SK-N-SH (cell line): ENCODE measurements at regions not wholly inside any gene's neighbourhood (a gene's known extent, or its start where the extent isn't known, plus 50 kb on each side); places are given as distances from the start of the nearest gene placed in this dataset.

Experiments used
- CTCF ChIP-seq: fragments of 200-600 bp; sonication (generic); IDR thresholded peaks from 2 replicates; pipeline ENCODE4 v1.6.1; 2017; ENCODE audit warnings: antibody characterized with exemption, mild to moderate bottlenecking, moderate library complexity
- EP300 ChIP-seq, 2 experiments: IDR thresholded peaks; 2 replicates each; pipeline versions ENCODE4 v1.4.0 to v1.6.1; 2012; ENCODE audit warnings: borderline replicate concordance in 1 of 2, low read depth in 1 of 2, low read length in 1 of 2
- EZH2phosphoT487 ChIP-seq: fragments of 200-600 bp; sonication (generic); IDR thresholded peaks from 2 replicates; pipeline ENCODE4 v1.6.1; 2017; ENCODE audit warnings: low read depth, mixed run types, mild to moderate bottlenecking, antibody characterized with exemption, moderate library complexity, borderline replicate concordance
- FOXM1 ChIP-seq: IDR thresholded peaks from 2 replicates; pipeline ENCODE4 v1.4.0; 2012; ENCODE audit warnings: low read depth, mild to moderate bottlenecking
- JUND ChIP-seq: IDR thresholded peaks from 2 replicates; pipeline ENCODE4 v1.4.0; 2012
- NFIC ChIP-seq: IDR thresholded peaks from 2 replicates; pipeline ENCODE4 v1.4.0; 2012; ENCODE audit warnings: borderline replicate concordance
- POLR2AphosphoS5 ChIP-seq: IDR thresholded peaks from 2 replicates; pipeline ENCODE4 v1.6.1; 2012; ENCODE audit warnings: low read depth, low read length
- RAD21 ChIP-seq: IDR thresholded peaks from 2 replicates; pipeline ENCODE4 v1.6.1; 2012; ENCODE audit warnings: mild to moderate bottlenecking, low read length
- SMC3 ChIP-seq: IDR thresholded peaks from 2 replicates; pipeline ENCODE4 v1.6.1; 2012; ENCODE audit warnings: low read depth, low read length, improper control_type of control experiment
- TAF1 ChIP-seq: IDR thresholded peaks from 2 replicates; pipeline ENCODE4 v1.6.1; 2012; ENCODE audit warnings: low read depth, mild to moderate bottlenecking, low read length, moderate library complexity, borderline replicate concordance
- TEAD4 ChIP-seq: IDR thresholded peaks from 2 replicates; pipeline ENCODE4 v1.4.0; 2012; ENCODE audit warnings: mild to moderate bottlenecking, borderline replicate concordance; ENCODE audit not compliant: insufficient read depth

- TF ChIP-seq TAF1 = no peak
- no peak for TF ChIP-seq POLR2AphosphoS5
- TF ChIP-seq CTCF = no peak
- TF ChIP-seq EP300 (IDR thresholded peaks at IDR 0.05; ENCODE audit: borderline replicate concordance in 1 of 2, low read depth in 1 of 2, low read length in 1 of 2) = no peak
- TF ChIP-seq EZH2phosphoT487 = no peak
- TF ChIP-seq JUND = no peak
- no peak for TF ChIP-seq FOXM1
- TF ChIP-seq RAD21 = no peak
- no peak for TF ChIP-seq NFIC
- no peak for TF ChIP-seq TEAD4
- TF ChIP-seq SMC3 = no peak
These were observed 240.8 kb downstream of the NHLRC3 start for GRCh38 chr13:39279077-39279476.
